ENCODE measurements at regions not wholly inside any gene's neighbourhood (a gene's known extent, or its start where the extent isn't known, plus 50 kb on each side); places are given as distances from the start of the nearest gene placed in this dataset.
A peak's percentile ranks its signal among the peaks of the same experiment; 100 is the strongest.

- no peak for DNase-seq
These were observed 164.5 kb downstream of the ZNF608 start for GRCh38 chr5:124581738-124582560.

- peak; percentile 34 for DNase-seq
These were observed 165.3 kb downstream of the ZNF608 start for GRCh38 chr5:124580925-124581737.

GRCh38 chr5:124580512-124580911 lies 165.9 kb downstream of the ZNF608 start:
- no peak for DNase-seq

- DNase-seq = no peak
These were observed 169.5 kb downstream of the ZNF608 start for GRCh38 chr5:124576848-124577409.

GRCh38 chr5:124575725-124576124 lies 170.7 kb downstream of the ZNF608 start:
- no peak for DNase-seq

GRCh38 chr5:124574521-124575436 lies 171.7 kb downstream of the ZNF608 start:
- DNase-seq = no peak

- DNase-seq = no peak
These were observed 173.5 kb downstream of the ZNF608 start for GRCh38 chr5:124572971-124573370.

- DNase-seq = peak; percentile 26
These were observed 176.0 kb downstream of the ZNF608 start for GRCh38 chr5:124570285-124571035.

- no peak for DNase-seq
These were observed 179.5 kb downstream of the ZNF608 start for GRCh38 chr5:124566875-124567450.

- DNase-seq = no peak
These were observed 185.0 kb downstream of the ZNF608 start for GRCh38 chr5:124561451-124561850.

- no peak for DNase-seq
These were observed 186.1 kb downstream of the ZNF608 start for GRCh38 chr5:124560370-124560769.

GRCh38 chr5:124557761-124558160 lies 188.7 kb downstream of the ZNF608 start:
- no peak for DNase-seq

- DNase-seq = no peak
These were observed 191.5 kb downstream of the ZNF608 start for GRCh38 chr5:124554746-124555578.

- DNase-seq = no peak
These were observed 192.5 kb downstream of the ZNF608 start for GRCh38 chr5:124553911-124554310.

- no peak for DNase-seq
These were observed 193.9 kb downstream of the ZNF608 start for GRCh38 chr5:124552526-124552925.

- DNase-seq = no peak
These were observed 194.5 kb downstream of the ZNF608 start for GRCh38 chr5:124551939-124552279.

GRCh38 chr5:124550731-124551130 lies 195.7 kb downstream of the ZNF608 start:
- no peak for DNase-seq

- no peak for DNase-seq
These were observed 196.5 kb downstream of the ZNF608 start for GRCh38 chr5:124549891-124550436.

- DNase-seq = no peak
These were observed 199.8 kb downstream of the ZNF608 start for GRCh38 chr5:124546643-124547042.

- no peak for DNase-seq
These were observed 201.9 kb downstream of the ZNF608 start for GRCh38 chr5:124544366-124545055.

All from NCI-H526 treated with DMSO at 0.1 percent for 48 hours (cell line).